Testis (tissue), 2 donors: ENCODE measurements at regions not wholly inside any gene's neighbourhood (a gene's known extent, or its start where the extent isn't known, plus 50 kb on each side); places are given as distances from the start of the nearest gene placed in this dataset.

ENCODE experiments used
- DNase-seq: peaks from one replicate; pipeline ENCODE4 v3.0.0-alpha.2; 2019
- H3K27ac ChIP-seq, 2 donors: fragments of 200-600 bp; sonication (generic); one replicate each; pipeline ENCODE4 v1.5.1; 2019
- H3K27me3 ChIP-seq: fragments of 200-600 bp; sonication (generic); one replicate; pipeline ENCODE4 v1.5.1; 2019
- H3K36me3 ChIP-seq: fragments of 200-600 bp; sonication (generic); one replicate; pipeline ENCODE4 v1.5.1; 2017; ENCODE audit warnings: low read depth; ENCODE audit errors: missing control alignments
- H3K4me1 ChIP-seq: fragments of 200-600 bp; sonication (generic); one replicate; pipeline ENCODE4 v1.5.1; 2019
- H3K4me3 ChIP-seq, 2 donors: fragments of 200-600 bp; sonication (generic); one replicate each; pipeline ENCODE4 v1.5.1; 2017 to 2019
- H3K9me3 ChIP-seq: fragments of 200-600 bp; sonication (generic); one replicate; pipeline ENCODE4 v1.5.1; 2017
- CTCF ChIP-seq, 3 experiments: fragments of 450-650 bp in 2 of 3; fragments of 200-600 bp in 1 of 3; sonication (generic) in 1 of 3; IDR thresholded peaks; one replicate each; pipeline ENCODE4 v1.5.1; 2016 to 2019; ENCODE audit warnings: antibody characterized with exemption in 3 of 3, mild to moderate bottlenecking in 2 of 3, moderate library complexity in 1 of 3
- POLR2A ChIP-seq: fragments of 450-650 bp; IDR thresholded peaks from one replicate; pipeline ENCODE4 v1.6.1; 2017; ENCODE audit warnings: antibody characterized with exemption, mild to moderate bottlenecking, moderate library complexity
- WGBS, 2 donors: methylation state at CpG; one replicate each; pipeline ENCODE4 v1.1.5; 2018; 5-methylcytosine and 5-hydroxymethylcytosine counted together
- intact Hi-C: fragments of 100-400 bp; cut with DNase I; formaldehyde crosslinking; loops from one replicate; pipeline ENCODE4 v1.15.1; 2023; ENCODE audit warnings: low total_unique reads

GRCh38 chr3:21902956-21903355 lies 151.9 kb upstream of the ZNF385D start:
- WGBS, 2 donors: 94 to 97% methylated on average over 4 of the region's 4 CpGs
- no peaks in the 10 kb centered on the region for H3K9me3 ChIP-seq
- H3K27me3 ChIP-seq: no peaks in the 10 kb centered on the region
- intact Hi-C loops: no loop called here
- DNase-seq: no peak
- TF ChIP-seq POLR2A (no peak), CTCF (IDR thresholded peaks at IDR 0.05) (no peak)
- no peaks in the 10 kb centered on the region for H3K36me3 ChIP-seq
- no peak overlapping the region for H3K27ac ChIP-seq
- no peak overlapping the region for H3K4me3 ChIP-seq
- no peaks in the 10 kb centered on the region for H3K4me1 ChIP-seq

GRCh38 chr3:21909096-21909495 lies 158.1 kb upstream of the ZNF385D start:
- no peak for TF ChIP-seq POLR2A
- no peak for TF ChIP-seq CTCF (IDR thresholded peaks at IDR 0.05)
- no peak overlapping the region for H3K4me3 ChIP-seq
- no peak for DNase-seq
- H3K4me1 ChIP-seq: no peaks in the 10 kb centered on the region
- no peaks in the 10 kb centered on the region for H3K9me3 ChIP-seq
- no peaks in the 10 kb centered on the region for H3K27me3 ChIP-seq
- intact Hi-C loops: no loop called here
- WGBS, 2 donors: 56% methylated on average over 3 of the region's 3 CpGs
- no peaks in the 10 kb centered on the region for H3K36me3 ChIP-seq
- no peak overlapping the region for H3K27ac ChIP-seq

- no peak overlapping the region for H3K27ac ChIP-seq
- TF ChIP-seq POLR2A (no peak), CTCF (IDR thresholded peaks at IDR 0.05) (no peak)
- no peaks in the 10 kb centered on the region for H3K9me3 ChIP-seq
- no peaks in the 10 kb centered on the region for H3K36me3 ChIP-seq
- no peak for DNase-seq
- no peak overlapping the region for H3K4me3 ChIP-seq
- WGBS, 2 donors: 16 to 17% methylated on average over 1 of the region's 1 CpG
- intact Hi-C loops: no loop called here
- no peaks in the 10 kb centered on the region for H3K27me3 ChIP-seq
- no peaks in the 10 kb centered on the region for H3K4me1 ChIP-seq
Measured at GRCh38 chr3:21912711-21913110, 161.7 kb upstream of the ZNF385D start.

GRCh38 chr3:21913791-21914190 lies 162.8 kb upstream of the ZNF385D start:
- H3K4me3 ChIP-seq: no peak overlapping the region

More at GRCh38 chr3:21913791-21914190, 162.8 kb upstream of the ZNF385D start:
- no peak for DNase-seq
- Histone ChIP-seq H3K9me3 (no peaks in the 10 kb centered on the region), H3K27ac (no peak overlapping the region), H3K27me3 (no peaks in the 10 kb centered on the region), H3K36me3 (no peaks in the 10 kb centered on the region), H3K4me1 (no peaks in the 10 kb centered on the region)
- no peak for TF ChIP-seq CTCF (IDR thresholded peaks at IDR 0.05)
- no peak for TF ChIP-seq POLR2A
- intact Hi-C loops: no loop called here
